Immature natural killer cell (primary cell): ENCODE measurements at regions not wholly inside any gene's neighbourhood (a gene's known extent, or its start where the extent isn't known, plus 50 kb on each side); places are given as distances from the start of the nearest gene placed in this dataset.
"Not testable (repeated sequence)": the region's sequence is repeated elsewhere in the genome, so short reads cannot be mapped to it uniquely, and the experiment has no call there.

Source experiments
- DNase-seq, 3 donors: peaks; one replicate each; pipeline ENCODE4 v3.0.0; 2022; ENCODE audit warnings: mixed read lengths in 1 of 3
- H3K27ac Mint-ChIP-seq, 6 donors: one replicate each; pipeline ENCODE4 v1.8.0; 2020; ENCODE audit warnings: mixed read lengths in 6 of 6, mild to moderate bottlenecking in 5 of 6, inconsistent platforms in 4 of 6, moderate library complexity in 3 of 6
- H3K27me3 Mint-ChIP-seq, 3 donors: one replicate each; pipeline ENCODE4 v1.8.0; 2020 to 2021; ENCODE audit warnings: low read depth in 3 of 3, mild to moderate bottlenecking in 3 of 3, mixed read lengths in 3 of 3, moderate library complexity in 3 of 3, inconsistent platforms in 1 of 3
- H3K36me3 Mint-ChIP-seq, 3 donors: one replicate each; pipeline ENCODE4 v1.8.0; 2020; ENCODE audit warnings: mixed read lengths in 3 of 3, inconsistent platforms in 2 of 3, mild to moderate bottlenecking in 2 of 3
- H3K4me1 Mint-ChIP-seq, 2 donors: one replicate each; pipeline ENCODE4 v1.8.0; 2020; ENCODE audit warnings: inconsistent platforms in 2 of 2, mild to moderate bottlenecking in 2 of 2, mixed read lengths in 2 of 2, moderate library complexity in 1 of 2
- H3K4me3 Mint-ChIP-seq, 5 donors: one replicate each; pipeline ENCODE4 v1.8.0; 2020; ENCODE audit warnings: mild to moderate bottlenecking in 5 of 5, mixed read lengths in 5 of 5, inconsistent platforms in 3 of 5, moderate library complexity in 3 of 5
- H3K9me3 Mint-ChIP-seq, 6 donors: one replicate each; pipeline ENCODE4 v1.8.0; 2020; ENCODE audit warnings: mild to moderate bottlenecking in 6 of 6, mixed read lengths in 6 of 6, inconsistent platforms in 4 of 6, moderate library complexity in 3 of 6

DNA sequence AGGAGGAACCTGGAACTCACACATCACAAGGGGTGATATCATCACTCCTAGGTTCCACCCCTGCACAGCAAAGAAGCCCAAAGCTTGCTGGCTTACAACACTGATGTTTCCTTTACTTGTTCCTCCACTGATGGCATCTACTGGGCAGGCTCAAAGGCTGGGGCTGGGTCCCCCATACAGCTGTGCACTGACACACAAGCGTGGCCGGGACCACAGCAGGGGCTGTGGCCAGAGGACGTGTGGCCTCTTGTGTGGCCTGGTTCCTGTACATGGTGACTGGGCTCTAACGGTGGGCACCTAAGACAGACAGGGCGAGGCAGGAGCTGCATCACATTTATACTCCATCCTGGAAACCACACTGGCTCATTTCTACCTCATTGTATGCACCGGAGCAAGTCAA lies 264.4 kb upstream of the FOXF1 start:
- Mint-ChIP-seq H3K4me3 (no peak overlapping the region), H3K27ac (no peak overlapping the region), H3K36me3 (no peaks in the 10 kb centered on the region), H3K9me3 (peaks cover 0 to 2% (median 0%) of the 10 kb centered on the region in 6 donors), H3K27me3 (peaks cover 3 to 6% (median 5%) of the 10 kb centered on the region in 3 donors), H3K4me1 (no peaks in the 10 kb centered on the region)
- no peak for DNase-seq

DNA sequence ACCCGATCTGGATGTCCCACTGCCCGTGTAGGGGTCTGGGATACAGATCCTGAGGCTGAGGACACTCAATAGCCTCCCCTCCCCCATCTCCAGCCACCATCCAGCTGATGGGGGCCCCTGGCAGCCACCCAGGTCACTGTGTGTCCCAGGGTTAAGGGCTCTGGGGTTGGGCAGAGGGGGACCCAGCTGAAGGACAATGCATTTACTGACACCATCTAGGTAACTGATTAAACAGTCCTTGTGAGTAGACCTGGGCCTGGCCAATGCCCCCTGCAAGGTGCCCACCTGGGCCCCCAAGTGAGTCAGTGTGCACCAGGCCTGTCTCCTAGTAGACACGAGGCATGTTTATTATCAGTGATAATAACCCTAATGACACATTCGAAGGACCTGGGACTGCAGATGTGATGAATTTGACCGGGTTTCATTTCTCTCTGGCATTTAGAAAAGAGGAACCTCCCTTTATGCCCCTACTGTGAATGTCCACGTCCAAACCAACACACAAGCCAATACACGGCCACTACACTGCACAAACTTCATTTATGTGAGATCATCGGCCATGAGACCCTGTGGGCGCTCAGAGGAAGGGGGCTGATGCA lies 261.9 kb upstream of the FOXF1 start:
- Mint-ChIP-seq H3K36me3 (no peaks in the 10 kb centered on the region), H3K9me3 (no peaks in the 10 kb centered on the region), H3K4me1 (no peaks in the 10 kb centered on the region), H3K4me3 (no peak overlapping the region), H3K27ac (no peak overlapping the region), H3K27me3 (peaks cover 2 to 3% (median 2%) of the 10 kb centered on the region in 3 donors)
- no peak for DNase-seq

DNA sequence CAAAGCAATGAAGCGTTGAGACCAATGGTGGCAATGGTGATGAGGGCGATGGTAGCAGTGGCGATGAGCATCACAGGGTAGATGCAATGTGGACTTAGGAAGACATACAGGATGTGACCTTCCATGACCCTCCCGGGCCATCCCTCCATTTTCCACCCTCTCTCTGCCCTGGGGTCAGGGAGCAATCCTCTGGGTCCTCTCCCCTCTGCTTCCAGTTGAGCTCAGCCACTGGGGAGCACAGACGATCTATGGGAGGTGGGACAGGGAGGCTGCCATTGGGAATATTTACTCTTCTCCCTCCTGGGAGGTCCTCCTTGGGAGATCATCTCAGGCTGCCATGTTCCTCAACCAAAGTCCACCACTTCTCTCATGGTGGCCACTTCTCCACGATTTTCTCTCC lies 260.7 kb upstream of the FOXF1 start:
- Mint-ChIP-seq H3K9me3 (no peaks in the 10 kb centered on the region), H3K27ac (no peak overlapping the region), H3K4me3 (no peak overlapping the region), H3K36me3 (no peaks in the 10 kb centered on the region), H3K27me3 (peaks cover 2 to 3% (median 2%) of the 10 kb centered on the region in 3 donors), H3K4me1 (no peaks in the 10 kb centered on the region)
- DNase-seq, result no peak

DNA sequence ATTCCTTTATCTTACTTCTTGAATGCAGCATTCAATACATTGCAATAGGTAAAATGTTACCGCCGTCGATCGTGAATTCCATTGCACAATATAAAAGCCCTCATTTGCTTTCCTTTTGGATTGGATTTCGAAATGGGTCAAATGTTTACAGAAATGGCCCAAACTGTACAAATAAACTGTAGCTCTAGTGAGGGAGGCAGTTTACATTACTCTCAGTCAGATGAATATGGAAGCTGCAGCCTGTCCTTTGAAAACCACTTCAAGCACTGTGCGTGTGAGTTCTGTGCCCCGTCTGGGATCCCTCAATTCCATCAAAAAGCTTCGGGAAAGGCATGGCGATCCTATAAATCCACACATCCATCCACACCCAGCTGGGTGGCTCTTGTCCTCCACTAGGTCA lies 258.6 kb upstream of the FOXF1 start:
- peaks cover 0 to 4% (median 2%) of the 10 kb centered on the region in 3 donors for H3K27me3 Mint-ChIP-seq
- no peaks in the 10 kb centered on the region for H3K4me1 Mint-ChIP-seq
- H3K36me3 Mint-ChIP-seq, result no peaks in the 10 kb centered on the region
- DNase-seq, result no peak
- H3K9me3 Mint-ChIP-seq, result peaks cover 0 to 8% (median 0%) of the 10 kb centered on the region in 6 donors
- no peak overlapping the region for H3K4me3 Mint-ChIP-seq
- no peak overlapping the region for H3K27ac Mint-ChIP-seq

DNA sequence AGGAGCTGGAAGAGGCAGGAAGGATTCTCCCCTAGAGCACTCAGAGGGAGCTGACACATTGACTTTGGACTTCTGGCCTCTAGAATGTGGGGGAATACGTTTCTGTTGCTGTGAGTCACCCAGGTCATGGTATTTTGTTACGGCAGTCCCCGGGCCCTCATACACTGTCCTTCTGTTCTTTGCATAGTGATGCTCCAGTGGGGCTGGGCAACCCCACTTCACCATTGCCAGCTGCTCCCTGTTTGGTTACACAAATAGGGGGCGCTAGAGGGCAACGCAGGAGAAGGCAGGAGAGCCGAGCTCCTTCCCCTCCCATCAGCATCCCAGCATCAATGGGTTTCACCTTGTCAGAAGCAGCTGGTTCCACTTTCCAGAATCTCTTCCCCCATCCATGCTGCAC lies 257.7 kb upstream of the FOXF1 start:
- DNase-seq, result no peak
- peaks cover 1 to 6% (median 2%) of the 10 kb centered on the region in 3 donors for H3K27me3 Mint-ChIP-seq
- no peak overlapping the region for H3K27ac Mint-ChIP-seq
- H3K36me3 Mint-ChIP-seq, result no peaks in the 10 kb centered on the region
- peaks cover 0 to 8% (median 2%) of the 10 kb centered on the region in 6 donors for H3K9me3 Mint-ChIP-seq
- no peak overlapping the region for H3K4me3 Mint-ChIP-seq
- H3K4me1 Mint-ChIP-seq, result no peaks in the 10 kb centered on the region

DNA sequence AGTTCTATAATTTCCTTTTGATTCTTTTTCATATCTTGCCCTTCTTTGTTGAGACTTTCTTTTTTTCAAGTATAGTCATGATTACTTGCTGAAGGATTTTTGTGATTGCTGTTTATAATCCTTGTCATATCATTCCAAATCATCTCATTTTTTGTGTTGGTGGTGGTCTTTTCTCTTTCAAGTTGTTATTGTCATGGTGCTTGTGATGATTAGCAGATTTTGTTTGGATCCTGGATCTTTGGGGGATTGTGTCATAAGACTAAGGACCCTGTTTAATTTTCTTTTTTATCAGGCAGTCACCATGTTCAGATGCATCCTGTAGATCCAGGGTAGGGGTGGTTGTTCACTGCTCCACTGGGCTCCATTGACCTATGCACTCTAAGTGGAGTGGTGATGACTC lies 254.4 kb upstream of the FOXF1 start:
- Mint-ChIP-seq H3K27ac (no peak overlapping the region), H3K4me1 (no peaks in the 10 kb centered on the region), H3K36me3 (peaks cover 0 to 3% (median 0%) of the 10 kb centered on the region in 3 donors), H3K4me3 (no peak overlapping the region), H3K27me3 (peaks cover 2 to 14% (median 9%) of the 10 kb centered on the region in 3 donors), H3K9me3 (peaks cover 0 to 8% (median 2%) of the 10 kb centered on the region in 6 donors)
- no peak for DNase-seq

DNA sequence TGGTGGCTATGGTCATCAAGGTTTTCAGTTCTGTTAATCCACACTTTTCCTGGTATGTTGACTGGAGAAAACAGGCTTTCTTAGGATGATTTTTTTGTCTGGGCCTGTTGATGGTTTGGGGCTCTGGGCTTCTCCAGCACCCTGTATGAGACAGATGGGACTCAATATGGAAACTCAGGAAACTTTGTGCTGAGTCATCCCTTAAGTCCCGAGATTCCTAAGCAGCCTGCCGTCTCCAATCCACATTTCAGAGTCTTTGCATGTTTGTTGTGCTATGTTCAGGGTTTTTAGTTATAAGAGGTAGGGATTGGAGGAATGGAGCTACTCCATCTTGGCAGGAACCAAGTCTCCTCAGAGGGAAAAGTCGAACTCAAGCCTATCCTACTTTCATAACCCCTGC lies 253.3 kb upstream of the FOXF1 start:
- H3K27me3 Mint-ChIP-seq, result peaks cover 2 to 14% (median 10%) of the 10 kb centered on the region in 3 donors
- no peak overlapping the region for H3K4me3 Mint-ChIP-seq
- no peaks in the 10 kb centered on the region for H3K4me1 Mint-ChIP-seq
- DNase-seq, result no peak
- peaks cover 0 to 8% (median 2%) of the 10 kb centered on the region in 6 donors for H3K9me3 Mint-ChIP-seq
- peaks cover 0 to 3% (median 0%) of the 10 kb centered on the region in 3 donors for H3K36me3 Mint-ChIP-seq
- no peak overlapping the region for H3K27ac Mint-ChIP-seq

DNA sequence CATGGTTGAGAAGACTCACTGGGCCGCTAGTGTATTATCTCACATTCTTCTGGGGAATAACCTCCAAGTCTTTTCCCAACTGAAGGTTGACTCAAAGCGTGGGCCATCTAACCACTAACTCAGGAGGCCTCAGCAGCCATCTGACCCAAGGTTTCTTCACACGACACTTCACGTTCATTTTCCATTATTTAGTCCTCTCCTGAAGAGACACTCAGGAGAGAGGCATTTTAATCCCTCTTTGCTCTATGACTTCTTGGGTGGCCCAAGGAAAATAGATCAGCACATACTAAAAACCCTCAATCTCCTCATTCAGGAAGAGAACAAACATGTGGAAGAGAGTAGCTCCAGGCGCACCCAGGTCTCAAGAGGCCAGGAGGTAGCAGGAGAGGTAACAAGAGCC lies 252.8 kb upstream of the FOXF1 start:
- no peak overlapping the region for H3K27ac Mint-ChIP-seq
- H3K4me3 Mint-ChIP-seq, result no peak overlapping the region
- H3K4me1 Mint-ChIP-seq, result no peaks in the 10 kb centered on the region
- DNase-seq, result no peak
- H3K9me3 Mint-ChIP-seq, result peaks cover 0 to 8% (median 2%) of the 10 kb centered on the region in 6 donors
- H3K36me3 Mint-ChIP-seq, result peaks cover 0 to 3% (median 0%) of the 10 kb centered on the region in 3 donors
- peaks cover 2 to 14% (median 10%) of the 10 kb centered on the region in 3 donors for H3K27me3 Mint-ChIP-seq

DNA sequence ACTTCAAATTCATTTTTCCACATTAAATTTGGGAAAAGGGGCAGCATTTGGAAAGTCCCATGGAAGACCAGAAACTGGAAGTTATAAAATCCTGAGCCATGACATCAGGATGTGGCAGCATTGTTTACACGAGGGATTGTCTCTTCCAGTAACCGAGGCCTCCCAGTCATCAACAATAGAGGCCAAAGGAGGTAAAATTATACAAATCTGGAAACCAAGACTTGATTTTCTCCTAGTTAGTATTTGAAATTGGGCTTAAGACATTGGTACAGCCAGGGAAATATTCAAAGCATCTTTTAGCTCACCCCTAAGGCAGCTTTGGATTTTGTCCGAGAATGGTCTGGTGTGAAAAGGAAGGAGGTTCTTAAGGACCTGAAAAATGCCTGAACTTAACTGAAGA lies 251.6 kb upstream of the FOXF1 start:
- peaks cover 2 to 14% (median 10%) of the 10 kb centered on the region in 3 donors for H3K27me3 Mint-ChIP-seq
- no peak overlapping the region for H3K4me3 Mint-ChIP-seq
- no peaks in the 10 kb centered on the region for H3K4me1 Mint-ChIP-seq
- no peak for DNase-seq
- H3K9me3 Mint-ChIP-seq, result peaks cover 0 to 8% (median 2%) of the 10 kb centered on the region in 6 donors
- H3K36me3 Mint-ChIP-seq, result peaks cover 0 to 3% (median 0%) of the 10 kb centered on the region in 3 donors
- H3K27ac Mint-ChIP-seq, result no peak overlapping the region

DNA sequence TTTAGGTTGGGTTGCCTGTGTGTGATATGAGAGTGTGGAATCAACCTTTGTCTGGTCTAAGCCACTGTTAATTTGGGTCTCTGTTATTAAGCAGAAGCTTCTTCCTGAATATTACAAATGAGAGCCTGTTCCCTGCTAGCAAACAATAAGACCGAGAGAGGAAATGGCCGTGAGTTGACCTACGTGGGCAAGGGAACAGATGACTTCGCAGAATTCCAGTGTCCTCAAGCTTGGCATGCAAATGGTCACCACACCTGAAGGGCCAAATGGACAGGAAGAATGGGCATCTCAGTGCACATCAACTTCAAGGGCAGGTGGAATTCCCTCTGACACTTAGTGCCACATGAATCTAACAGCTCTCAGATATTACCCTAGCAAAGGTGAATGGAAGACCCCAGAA lies 250.8 kb upstream of the FOXF1 start:
- Mint-ChIP-seq H3K27ac (no peak overlapping the region), H3K27me3 (peaks cover 2 to 14% (median 10%) of the 10 kb centered on the region in 3 donors), H3K9me3 (peaks cover 0 to 8% (median 2%) of the 10 kb centered on the region in 6 donors), H3K36me3 (peaks cover 0 to 3% (median 0%) of the 10 kb centered on the region in 3 donors), H3K4me1 (no peaks in the 10 kb centered on the region), H3K4me3 (no peak overlapping the region)
- no peak for DNase-seq

DNA sequence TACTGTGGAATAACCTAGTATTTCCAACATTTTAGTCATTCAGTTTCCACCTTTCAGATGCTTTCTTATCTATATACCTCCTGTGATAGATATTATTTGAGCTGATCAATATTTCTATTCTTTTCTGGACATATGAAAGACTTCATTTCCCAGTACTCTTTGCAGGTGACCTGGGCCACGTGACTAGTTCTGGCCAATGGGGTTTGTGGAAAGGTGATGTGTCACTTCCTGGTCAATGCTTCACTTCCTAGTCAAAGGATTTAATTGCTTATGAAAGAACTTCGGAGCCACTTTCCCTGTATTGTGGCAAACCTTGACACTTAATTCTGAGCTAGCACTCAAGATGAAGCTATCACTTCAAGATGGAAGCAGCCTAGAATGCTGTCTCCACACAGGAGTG lies 248.9 kb upstream of the FOXF1 start:
- Mint-ChIP-seq H3K9me3 (peaks cover 0 to 3% (median 0%) of the 10 kb centered on the region in 6 donors), H3K36me3 (peaks cover 0 to 3% (median 0%) of the 10 kb centered on the region in 3 donors), H3K4me1 (no peaks in the 10 kb centered on the region), H3K27me3 (peaks cover 3 to 14% (median 10%) of the 10 kb centered on the region in 3 donors), H3K4me3 (no peak overlapping the region), H3K27ac (no peak overlapping the region)
- no peak for DNase-seq

DNA sequence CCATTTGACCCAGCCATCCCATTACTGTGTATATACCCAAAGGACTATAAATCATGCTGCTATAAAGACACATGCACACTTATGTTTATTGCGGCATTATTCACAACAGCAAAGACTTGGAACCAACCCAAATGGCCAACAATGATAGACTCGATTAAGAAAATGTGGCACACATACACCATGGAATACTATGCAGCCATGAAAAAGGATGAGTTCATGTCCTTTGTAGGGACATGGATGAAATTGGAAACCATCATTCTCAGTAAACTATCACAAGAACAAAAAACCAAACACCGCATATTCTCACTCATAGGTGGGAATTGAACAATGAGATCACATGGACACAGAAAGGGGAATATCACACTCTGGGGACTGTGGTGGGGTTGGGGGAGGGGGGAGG lies 242.7 kb upstream of the FOXF1 start:
- not testable (repeated sequence) for H3K27ac Mint-ChIP-seq, H3K9me3 Mint-ChIP-seq, H3K4me1 Mint-ChIP-seq, DNase-seq, H3K36me3 Mint-ChIP-seq, H3K27me3 Mint-ChIP-seq, H3K4me3 Mint-ChIP-seq

DNA sequence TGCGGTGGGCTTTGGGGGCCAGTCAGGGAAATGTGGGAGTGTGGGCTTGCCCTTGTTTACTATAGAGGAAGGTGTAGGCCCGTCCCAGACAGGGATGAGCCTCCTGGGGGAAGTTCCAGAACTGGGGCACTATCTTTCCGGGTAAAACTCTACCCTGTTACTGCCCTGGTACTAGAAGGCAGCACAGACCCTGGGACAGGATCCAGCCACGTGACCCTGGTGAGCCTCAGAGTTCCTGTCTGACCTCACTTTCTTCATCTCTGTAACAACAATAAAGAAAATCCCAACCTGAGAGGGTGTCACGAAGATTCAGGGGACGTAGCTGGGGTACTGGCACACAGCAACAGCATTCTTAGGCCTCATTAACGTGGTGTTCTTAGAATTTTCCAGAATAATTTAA lies 239.6 kb upstream of the FOXF1 start:
- Mint-ChIP-seq H3K27me3 (peaks cover 2 to 8% (median 5%) of the 10 kb centered on the region in 3 donors), H3K27ac (no peak overlapping the region), H3K36me3 (no peaks in the 10 kb centered on the region), H3K4me3 (no peak overlapping the region), H3K9me3 (peaks cover 0 to 4% (median 0%) of the 10 kb centered on the region in 6 donors), H3K4me1 (no peaks in the 10 kb centered on the region)
- no peak for DNase-seq

DNA sequence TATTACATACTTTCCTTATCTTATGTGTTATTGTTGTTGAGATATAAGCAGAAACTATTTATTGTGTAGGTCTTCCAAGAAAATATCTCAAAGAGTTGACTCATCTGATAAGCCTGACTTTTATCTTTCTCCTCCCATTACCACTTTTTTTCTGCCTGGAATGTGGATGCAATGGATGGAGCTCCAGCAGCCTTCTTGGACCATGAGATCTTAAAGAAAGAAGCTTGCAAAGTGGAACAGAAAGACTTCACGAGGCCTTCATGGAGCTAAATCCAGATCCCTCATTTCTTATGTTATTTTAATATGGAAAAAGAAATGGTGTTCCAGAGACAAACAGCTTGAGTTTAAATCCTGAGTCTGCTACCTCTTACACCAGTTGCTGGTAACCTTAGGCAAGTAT lies 237.6 kb upstream of the FOXF1 start:
- H3K27me3 Mint-ChIP-seq, result peaks cover 3 to 8% (median 4%) of the 10 kb centered on the region in 3 donors
- peaks cover 0 to 4% (median 0%) of the 10 kb centered on the region in 6 donors for H3K9me3 Mint-ChIP-seq
- H3K36me3 Mint-ChIP-seq, result no peaks in the 10 kb centered on the region
- H3K4me3 Mint-ChIP-seq, result no peak overlapping the region
- no peaks in the 10 kb centered on the region for H3K4me1 Mint-ChIP-seq
- no peak for DNase-seq
- no peak overlapping the region for H3K27ac Mint-ChIP-seq

DNA sequence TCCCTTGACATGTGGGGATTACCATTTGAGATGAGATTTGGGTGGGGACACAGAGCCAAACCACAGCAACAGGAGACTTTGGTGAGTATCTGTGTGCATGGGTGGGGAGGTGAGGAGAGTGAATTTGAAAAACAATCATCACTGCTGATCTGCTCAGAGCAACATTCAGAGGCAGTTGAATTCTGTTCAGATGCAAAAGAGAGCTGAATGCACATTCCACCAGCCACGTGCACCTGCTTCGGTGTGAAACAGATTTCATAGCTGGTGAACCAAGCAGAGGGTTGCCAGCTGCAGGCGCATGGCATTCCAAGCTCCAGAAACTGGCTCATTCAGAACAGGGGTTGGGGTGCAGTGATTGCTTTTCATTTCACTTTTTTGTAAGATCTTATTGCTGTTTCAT lies 233.1 kb upstream of the FOXF1 start:
- Mint-ChIP-seq H3K27ac (no peak overlapping the region), H3K36me3 (no peaks in the 10 kb centered on the region), H3K4me1 (no peaks in the 10 kb centered on the region), H3K4me3 (no peak overlapping the region), H3K9me3 (peaks cover 0 to 4% (median 0%) of the 10 kb centered on the region in 6 donors), H3K27me3 (peaks cover 3 to 5% (median 5%) of the 10 kb centered on the region in 3 donors)
- DNase-seq, result no peak
